Glutamatergic neuron (in vitro differentiated cells): ENCODE measurements at regions not wholly inside any gene's neighbourhood (a gene's known extent, or its start where the extent isn't known, plus 50 kb on each side); places are given as distances from the start of the nearest gene placed in this dataset.

Experiments used
- DNase-seq: peaks from one replicate; pipeline ENCODE4 v3.0.0; 2022
- H3K27ac Mint-ChIP-seq: one replicate; pipeline ENCODE4 v1.8.0; 2020; ENCODE audit warnings: mild to moderate bottlenecking, mixed read lengths, inconsistent platforms; ENCODE audit not compliant: unreplicated experiment
- H3K27me3 Mint-ChIP-seq: one replicate; pipeline ENCODE4 v1.8.0; 2020; ENCODE audit warnings: mild to moderate bottlenecking, moderate library complexity, mixed read lengths, inconsistent platforms; ENCODE audit not compliant: unreplicated experiment
- H3K36me3 Mint-ChIP-seq: one replicate; pipeline ENCODE4 v1.8.0; 2020; ENCODE audit warnings: mild to moderate bottlenecking, mixed read lengths, inconsistent platforms; ENCODE audit not compliant: unreplicated experiment
- H3K4me1 Mint-ChIP-seq: one replicate; pipeline ENCODE4 v1.8.0; 2020; ENCODE audit warnings: mild to moderate bottlenecking, low read depth, mixed read lengths, inconsistent platforms; ENCODE audit not compliant: unreplicated experiment
- H3K4me3 Mint-ChIP-seq: one replicate; pipeline ENCODE4 v1.8.0; 2020; ENCODE audit warnings: mild to moderate bottlenecking, mixed read lengths, inconsistent platforms; ENCODE audit not compliant: unreplicated experiment
- H3K9me3 Mint-ChIP-seq: one replicate; pipeline ENCODE4 v1.8.0; 2020; ENCODE audit warnings: mild to moderate bottlenecking, moderate library complexity, mixed read lengths, inconsistent platforms; ENCODE audit not compliant: unreplicated experiment
- CTCF ChIP-seq: fragments of 200-600 bp; sonication (generic); IDR thresholded peaks from one replicate; pipeline ENCODE4 v1.5.0; 2021; ENCODE audit not compliant: partially characterized antibody, unreplicated experiment

- no peak overlapping the region for H3K27ac Mint-ChIP-seq
- DNase-seq = no peak
- TF ChIP-seq CTCF = no peak
- no peak overlapping the region for H3K4me3 Mint-ChIP-seq
- H3K9me3 Mint-ChIP-seq = no peaks in the 10 kb centered on the region
- H3K27me3 Mint-ChIP-seq = no peaks in the 10 kb centered on the region
- no peaks in the 10 kb centered on the region for H3K4me1 Mint-ChIP-seq
- no peaks in the 10 kb centered on the region for H3K36me3 Mint-ChIP-seq
These were observed 132.9 kb downstream of the C3orf38 start for GRCh38 chr3:88282528-88283241.

GRCh38 chr3:88283242-88283592 is 133.5 kb downstream of the C3orf38 start:
- DNase-seq = no peak
- no peak for TF ChIP-seq CTCF
- Mint-ChIP-seq H3K27me3 (no peaks in the 10 kb centered on the region), H3K27ac (no peak overlapping the region), H3K4me3 (no peak overlapping the region), H3K36me3 (no peaks in the 10 kb centered on the region), H3K4me1 (no peaks in the 10 kb centered on the region), H3K9me3 (no peaks in the 10 kb centered on the region)

- Mint-ChIP-seq H3K27ac (no peak overlapping the region), H3K4me1 (no peaks in the 10 kb centered on the region), H3K4me3 (no peak overlapping the region), H3K36me3 (no peaks in the 10 kb centered on the region), H3K9me3 (no peaks in the 10 kb centered on the region), H3K27me3 (peaks cover 3% of the 10 kb centered on the region)
- no peak for TF ChIP-seq CTCF
- DNase-seq = no peak
These were observed 141.7 kb downstream of the C3orf38 start for GRCh38 chr3:88291486-88291885.

DNA sequence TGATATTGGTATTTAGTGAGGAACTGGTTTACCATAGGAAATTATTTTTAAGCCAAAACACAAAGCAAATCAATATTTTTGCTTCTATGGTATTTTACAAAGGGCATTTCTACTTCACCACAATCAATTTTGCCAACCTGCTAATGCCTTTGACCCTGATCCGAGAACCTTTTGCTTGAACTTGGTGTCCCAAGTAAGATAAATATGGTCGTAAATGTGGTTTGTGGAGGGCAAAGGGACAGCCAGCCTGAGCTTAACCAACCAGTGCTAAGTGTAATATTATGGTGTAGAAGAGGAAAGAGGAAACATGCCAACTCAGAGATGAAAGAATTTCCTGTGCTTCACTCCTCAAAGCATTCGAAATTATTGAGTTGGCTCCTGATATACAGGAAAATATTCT is 148.4 kb downstream of the C3orf38 start:
- Mint-ChIP-seq H3K36me3 (no peaks in the 10 kb centered on the region), H3K9me3 (peaks cover 2% of the 10 kb centered on the region), H3K4me3 (no peak overlapping the region), H3K27me3 (peaks cover 4% of the 10 kb centered on the region), H3K27ac (no peak overlapping the region), H3K4me1 (no peaks in the 10 kb centered on the region)
- no peak for TF ChIP-seq CTCF
- DNase-seq = no peak

GRCh38 chr3:88301273-88301995 is 151.7 kb downstream of the C3orf38 start:
- Mint-ChIP-seq H3K27ac (no peak overlapping the region), H3K36me3 (peaks cover 6% of the 10 kb centered on the region), H3K4me1 (peaks cover 2% of the 10 kb centered on the region), H3K4me3 (no peak overlapping the region), H3K9me3 (peaks cover 3% of the 10 kb centered on the region), H3K27me3 (peaks cover 1% of the 10 kb centered on the region)
- DNase-seq = no peak
- TF ChIP-seq CTCF = no peak
